OCI-LY3 (cell line): ENCODE measurements at regions not wholly inside any gene's neighbourhood (a gene's known extent, or its start where the extent isn't known, plus 50 kb on each side); places are given as distances from the start of the nearest gene placed in this dataset.

Experiments used
- EZH2phosphoT487 ChIP-seq: fragments of 200-600 bp; shearing (Covaris generic); IDR thresholded peaks from 2 replicates; pipeline ENCODE4 v1.6.1; 2018; ENCODE audit warnings: antibody characterized with exemption, mixed run types, low read depth
- TF ChIP-seq, protein P1 (sequence below): fragments of 200-600, 300-600 bp; sonication (generic); IDR thresholded peaks from 2 replicates; pipeline ENCODE4 v1.5.1; 2014; ENCODE audit warnings: antibody characterized with exemption, low read length, low read depth

DNA sequence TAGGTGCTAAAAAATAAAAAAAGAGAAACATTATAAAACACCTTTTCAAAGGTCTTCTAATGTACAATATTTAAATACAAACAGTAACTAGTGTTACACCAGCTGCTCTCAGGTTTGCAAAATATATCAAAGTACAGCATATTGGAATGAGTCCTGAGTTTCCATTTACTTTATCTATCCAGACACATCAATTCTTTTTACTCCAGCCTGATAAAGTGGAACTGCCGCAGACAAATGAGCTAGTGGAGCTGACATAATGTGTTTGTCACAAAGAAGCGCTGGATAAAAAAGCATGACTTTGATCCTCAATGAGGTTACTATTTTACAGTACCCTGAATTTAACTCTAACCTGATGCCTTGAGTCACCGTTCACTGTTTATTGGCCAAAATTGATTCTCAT is 1243.1 kb downstream of the GATA3 start:
- TF ChIP-seq, protein P1, sequence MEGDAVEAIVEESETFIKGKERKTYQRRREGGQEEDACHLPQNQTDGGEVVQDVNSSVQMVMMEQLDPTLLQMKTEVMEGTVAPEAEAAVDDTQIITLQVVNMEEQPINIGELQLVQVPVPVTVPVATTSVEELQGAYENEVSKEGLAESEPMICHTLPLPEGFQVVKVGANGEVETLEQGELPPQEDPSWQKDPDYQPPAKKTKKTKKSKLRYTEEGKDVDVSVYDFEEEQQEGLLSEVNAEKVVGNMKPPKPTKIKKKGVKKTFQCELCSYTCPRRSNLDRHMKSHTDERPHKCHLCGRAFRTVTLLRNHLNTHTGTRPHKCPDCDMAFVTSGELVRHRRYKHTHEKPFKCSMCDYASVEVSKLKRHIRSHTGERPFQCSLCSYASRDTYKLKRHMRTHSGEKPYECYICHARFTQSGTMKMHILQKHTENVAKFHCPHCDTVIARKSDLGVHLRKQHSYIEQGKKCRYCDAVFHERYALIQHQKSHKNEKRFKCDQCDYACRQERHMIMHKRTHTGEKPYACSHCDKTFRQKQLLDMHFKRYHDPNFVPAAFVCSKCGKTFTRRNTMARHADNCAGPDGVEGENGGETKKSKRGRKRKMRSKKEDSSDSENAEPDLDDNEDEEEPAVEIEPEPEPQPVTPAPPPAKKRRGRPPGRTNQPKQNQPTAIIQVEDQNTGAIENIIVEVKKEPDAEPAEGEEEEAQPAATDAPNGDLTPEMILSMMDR = no peak
- no peak for TF ChIP-seq EZH2phosphoT487
